K562 (cell line): ENCODE measurements at regions not wholly inside any gene's neighbourhood (a gene's known extent, or its start where the extent isn't known, plus 50 kb on each side); places are given as distances from the start of the nearest gene placed in this dataset.

Experiments used
- CHD1 ChIP-seq: fragments of 200-600 bp; sonication (generic); IDR thresholded peaks from one replicate; pipeline ENCODE4 v1.6.1; 2012; ENCODE audit warnings: mild to moderate bottlenecking, moderate library complexity, low read length, inconsistent platforms
- CREB1 ChIP-seq, 2 experiments: sonication (generic) in 1 of 2; formaldehyde crosslinking in 1 of 2; IDR thresholded peaks; 2 replicates each; pipeline versions ENCODE4 v1.6.1 to v1.8.0; 2012 to 2022; ENCODE audit warnings: inconsistent platforms in 1 of 2, mild to moderate bottlenecking in 1 of 2, missing genetic modification reagents in 1 of 2, moderate library complexity in 1 of 2
- FOXJ3 ChIP-seq: sonication (generic); formaldehyde crosslinking; IDR thresholded peaks from 2 replicates; pipeline ENCODE4 v1.4.0; 2020; ENCODE audit warnings: mild to moderate bottlenecking, missing genetic modification reagents
- FOXK2 ChIP-seq, 2 experiments: fragments of 450-650 bp; IDR thresholded peaks in 1 of 2; conservative IDR thresholded peaks in 1 of 2; 2 replicates each; pipeline ENCODE4 v1.6.1; 2016; ENCODE audit warnings: low read depth in 2 of 2, mild to moderate bottlenecking in 1 of 2
- HMG20A ChIP-seq: fragments of 450-650 bp; formaldehyde crosslinking; conservative IDR thresholded peaks from 2 replicates; pipeline ENCODE4 v1.4.0; 2020; ENCODE audit warnings: mild to moderate bottlenecking, mixed read lengths
- NFYB ChIP-seq: IDR thresholded peaks from 2 replicates; pipeline ENCODE4 v1.6.1; 2011; ENCODE audit warnings: mild to moderate bottlenecking, moderate library complexity; ENCODE audit not compliant: insufficient read length; ENCODE audit errors: extremely low read depth
- POLR2AphosphoS5 ChIP-seq: IDR thresholded peaks from 2 replicates; pipeline ENCODE4 v1.6.1; 2011; ENCODE audit warnings: mild to moderate bottlenecking, low read depth, low read length, moderate library complexity; ENCODE audit not compliant: control insufficient read depth, insufficient read depth
- SMC3 ChIP-seq: conservative IDR thresholded peaks from 2 replicates; pipeline ENCODE4 v1.6.1; 2011; ENCODE audit warnings: low read depth, low read length, improper control_type of control experiment; ENCODE audit not compliant: insufficient read depth
- UBTF ChIP-seq, 2 experiments: IDR thresholded peaks; 2 replicates each; pipeline ENCODE4 v1.6.1; 2012; ENCODE audit warnings: improper control_type of control experiment in 2 of 2, low read depth in 2 of 2, low read length in 2 of 2, borderline replicate concordance in 1 of 2
- TF ChIP-seq, protein P1 (sequence below): fragments of 450-650 bp; IDR thresholded peaks from 2 replicates; pipeline ENCODE4 v1.6.1; 2017; ENCODE audit warnings: antibody characterized with exemption, mild to moderate bottlenecking
- TF ChIP-seq, protein P2 (sequence below): fragments of 450-650 bp; IDR thresholded peaks from 2 replicates; pipeline ENCODE4 v1.6.1; 2016; ENCODE audit warnings: antibody characterized with exemption

DNA sequence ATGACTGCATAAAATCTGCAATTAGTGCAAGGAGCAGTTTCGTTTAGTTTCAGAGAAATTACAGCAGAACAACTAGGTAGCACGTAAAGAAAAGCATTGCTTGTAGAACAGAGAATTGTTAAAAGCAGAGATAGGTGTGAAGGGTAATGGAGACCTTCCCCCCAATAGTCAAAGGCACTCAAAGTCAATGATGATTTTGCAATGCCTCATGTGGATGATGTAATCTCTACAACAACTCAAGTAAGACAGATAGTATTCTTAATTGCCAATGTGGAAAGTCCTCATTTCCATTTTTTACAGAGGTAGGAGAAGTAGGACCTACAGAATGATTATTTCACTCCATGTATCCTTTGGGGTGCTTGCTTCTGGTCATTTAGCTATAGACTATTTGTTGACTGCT is 94.3 kb upstream of the GNAI1 start:
- TF ChIP-seq, protein P1, sequence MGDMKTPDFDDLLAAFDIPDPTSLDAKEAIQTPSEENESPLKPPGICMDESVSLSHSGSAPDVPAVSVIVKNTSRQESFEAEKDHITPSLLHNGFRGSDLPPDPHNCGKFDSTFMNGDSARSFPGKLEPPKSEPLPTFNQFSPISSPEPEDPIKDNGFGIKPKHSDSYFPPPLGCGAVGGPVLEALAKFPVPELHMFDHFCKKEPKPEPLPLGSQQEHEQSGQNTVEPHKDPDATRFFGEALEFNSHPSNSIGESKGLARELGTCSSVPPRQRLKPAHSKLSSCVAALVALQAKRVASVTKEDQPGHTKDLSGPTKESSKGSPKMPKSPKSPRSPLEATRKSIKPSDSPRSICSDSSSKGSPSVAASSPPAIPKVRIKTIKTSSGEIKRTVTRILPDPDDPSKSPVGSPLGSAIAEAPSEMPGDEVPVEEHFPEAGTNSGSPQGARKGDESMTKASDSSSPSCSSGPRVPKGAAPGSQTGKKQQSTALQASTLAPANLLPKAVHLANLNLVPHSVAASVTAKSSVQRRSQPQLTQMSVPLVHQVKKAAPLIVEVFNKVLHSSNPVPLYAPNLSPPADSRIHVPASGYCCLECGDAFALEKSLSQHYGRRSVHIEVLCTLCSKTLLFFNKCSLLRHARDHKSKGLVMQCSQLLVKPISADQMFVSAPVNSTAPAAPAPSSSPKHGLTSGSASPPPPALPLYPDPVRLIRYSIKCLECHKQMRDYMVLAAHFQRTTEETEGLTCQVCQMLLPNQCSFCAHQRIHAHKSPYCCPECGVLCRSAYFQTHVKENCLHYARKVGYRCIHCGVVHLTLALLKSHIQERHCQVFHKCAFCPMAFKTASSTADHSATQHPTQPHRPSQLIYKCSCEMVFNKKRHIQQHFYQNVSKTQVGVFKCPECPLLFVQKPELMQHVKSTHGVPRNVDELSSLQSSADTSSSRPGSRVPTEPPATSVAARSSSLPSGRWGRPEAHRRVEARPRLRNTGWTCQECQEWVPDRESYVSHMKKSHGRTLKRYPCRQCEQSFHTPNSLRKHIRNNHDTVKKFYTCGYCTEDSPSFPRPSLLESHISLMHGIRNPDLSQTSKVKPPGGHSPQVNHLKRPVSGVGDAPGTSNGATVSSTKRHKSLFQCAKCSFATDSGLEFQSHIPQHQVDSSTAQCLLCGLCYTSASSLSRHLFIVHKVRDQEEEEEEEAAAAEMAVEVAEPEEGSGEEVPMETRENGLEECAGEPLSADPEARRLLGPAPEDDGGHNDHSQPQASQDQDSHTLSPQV = no peak
- TF ChIP-seq CHD1 (no peak), NFYB (no peak), HMG20A (CRISPR knock-in tag) (no peak), FOXK2 (conservative IDR thresholded peaks at IDR 0.05 in 1 of 2, IDR thresholded peaks at IDR 0.05 in 1 of 2; ENCODE audit: low read depth in 2 of 2) (no peak), FOXJ3 (CRISPR knock-in tag) (no peak), SMC3 (no peak), CREB1 (IDR thresholded peaks at IDR 0.05) (no peak), CREB1 (CRISPR knock-in tag; IDR thresholded peaks at IDR 0.05) (no peak), POLR2AphosphoS5 (no peak), UBTF (IDR thresholded peaks at IDR 0.05; ENCODE audit: borderline replicate concordance in 1 of 2, low read depth in 2 of 2, low read length in 2 of 2) (no peak)
- TF ChIP-seq, protein P2, sequence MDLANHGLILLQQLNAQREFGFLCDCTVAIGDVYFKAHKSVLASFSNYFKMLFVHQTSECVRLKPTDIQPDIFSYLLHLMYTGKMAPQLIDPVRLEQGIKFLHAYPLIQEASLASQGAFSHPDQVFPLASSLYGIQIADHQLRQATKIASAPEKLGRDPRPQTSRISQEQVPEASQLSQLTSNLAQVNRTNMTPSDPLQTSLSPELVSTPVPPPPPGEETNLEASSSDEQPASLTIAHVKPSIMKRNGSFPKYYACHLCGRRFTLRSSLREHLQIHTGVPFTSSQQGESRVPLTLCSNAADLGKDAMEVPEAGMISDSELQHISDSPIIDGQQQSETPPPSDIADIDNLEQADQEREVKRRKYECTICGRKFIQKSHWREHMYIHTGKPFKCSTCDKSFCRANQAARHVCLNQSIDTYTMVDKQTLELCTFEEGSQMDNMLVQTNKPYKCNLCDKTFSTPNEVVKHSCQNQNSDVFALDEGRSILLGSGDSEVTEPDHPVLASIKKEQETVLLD = no peak
